HS-5 (cell line): ENCODE measurements at regions not wholly inside any gene's neighbourhood (a gene's known extent, or its start where the extent isn't known, plus 50 kb on each side); places are given as distances from the start of the nearest gene placed in this dataset.
A peak's percentile ranks its signal among the peaks of the same experiment; 100 is the strongest.
"Not testable (repeated sequence)": the region's sequence is repeated elsewhere in the genome, so short reads cannot be mapped to it uniquely, and the experiment has no call there.

Experiments
- DNase-seq: peaks from one replicate; pipeline ENCODE4 v3.0.0-alpha.2; 2012; ENCODE audit warnings: low read depth

DNA sequence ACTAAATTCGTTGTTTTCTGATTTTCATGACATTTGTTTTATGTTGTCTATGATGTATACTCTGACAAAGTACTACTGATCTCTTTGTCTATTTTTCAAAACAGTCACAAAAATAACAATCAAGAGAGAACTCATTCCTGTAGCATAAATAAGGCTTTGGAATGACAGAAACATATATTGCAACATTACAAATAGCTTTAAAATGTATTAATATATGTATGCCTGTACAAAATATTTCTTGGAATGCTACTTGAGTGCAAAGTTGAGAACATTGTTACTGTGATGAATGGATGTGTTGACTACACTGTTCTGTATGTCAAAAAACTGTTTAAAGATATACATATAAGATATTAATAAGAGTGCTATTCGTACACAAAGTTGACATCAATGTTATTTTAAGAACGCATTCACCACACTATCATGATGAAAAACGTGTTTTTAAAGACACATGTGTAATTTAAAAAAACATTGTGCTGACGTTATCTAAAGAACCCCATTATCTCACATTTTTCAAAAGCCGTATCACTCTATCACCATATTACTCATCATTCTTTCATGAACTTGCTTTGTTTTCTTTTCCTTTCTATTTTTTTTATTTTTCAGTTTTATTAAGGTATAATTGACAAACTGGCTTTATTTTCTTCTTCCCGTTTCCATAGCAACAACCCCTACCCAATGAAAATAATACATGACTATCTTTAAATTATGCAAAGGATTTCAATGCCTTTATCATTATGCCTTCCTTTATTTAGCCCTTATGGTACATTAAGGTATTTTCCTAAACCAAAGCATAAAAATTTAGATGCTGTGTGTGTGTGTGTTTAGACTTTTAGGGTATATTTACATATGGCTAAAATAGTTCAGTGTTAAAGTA lies 918.8 kb downstream of the SLITRK1 start:
- DNase-seq: no peak

- DNase-seq: no peak
Observed at GRCh38 chr13:82962397-82962796, 919.9 kb downstream of the SLITRK1 start.

GRCh38 chr13:82961757-82962156 lies 920.5 kb downstream of the SLITRK1 start:
- no peak for DNase-seq

- not testable (repeated sequence) for DNase-seq
Observed at GRCh38 chr13:82952336-82952735, 929.9 kb downstream of the SLITRK1 start.

DNA sequence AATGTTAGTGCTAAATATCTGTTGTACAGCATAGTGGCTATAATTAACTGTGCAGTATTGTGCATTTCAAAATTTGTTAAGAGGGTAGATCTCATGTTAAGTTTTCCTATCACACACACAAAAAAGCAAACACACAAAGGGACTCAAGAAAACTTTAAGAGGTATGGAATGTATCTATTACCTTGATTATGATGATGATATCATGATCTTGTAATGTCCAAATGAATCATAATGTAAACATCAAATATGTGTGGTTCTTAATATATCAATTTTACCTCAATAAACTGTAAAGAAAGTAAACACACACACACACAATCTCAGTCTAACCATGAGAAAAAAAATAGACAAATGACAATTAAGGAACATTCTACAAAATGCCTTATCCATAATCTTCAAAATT lies 934.6 kb downstream of the SLITRK1 start:
- DNase-seq: no peak

DNA sequence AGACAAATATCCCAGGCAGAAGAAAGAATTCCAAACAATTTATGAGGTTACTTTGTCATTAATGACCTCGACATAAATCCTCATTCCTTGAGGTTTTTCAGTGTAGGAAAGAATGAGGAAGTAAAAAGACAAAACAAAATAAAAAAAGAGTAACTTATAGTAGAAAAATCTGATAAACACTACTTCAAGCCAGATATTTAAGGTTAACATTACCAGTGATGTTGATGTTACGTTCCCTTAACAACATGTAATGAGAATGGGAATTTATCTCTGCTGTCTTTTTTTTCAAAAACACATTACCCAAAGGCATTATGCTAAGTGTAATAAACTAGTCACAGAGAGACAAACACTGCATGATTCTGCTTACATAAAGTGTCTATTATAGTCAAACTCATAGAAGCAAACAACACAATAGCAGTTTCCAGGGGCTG lies 935.1 kb downstream of the SLITRK1 start:
- DNase-seq: no peak

- no peak for DNase-seq
Observed at GRCh38 chr13:82938644-82939043, 943.6 kb downstream of the SLITRK1 start.

DNA sequence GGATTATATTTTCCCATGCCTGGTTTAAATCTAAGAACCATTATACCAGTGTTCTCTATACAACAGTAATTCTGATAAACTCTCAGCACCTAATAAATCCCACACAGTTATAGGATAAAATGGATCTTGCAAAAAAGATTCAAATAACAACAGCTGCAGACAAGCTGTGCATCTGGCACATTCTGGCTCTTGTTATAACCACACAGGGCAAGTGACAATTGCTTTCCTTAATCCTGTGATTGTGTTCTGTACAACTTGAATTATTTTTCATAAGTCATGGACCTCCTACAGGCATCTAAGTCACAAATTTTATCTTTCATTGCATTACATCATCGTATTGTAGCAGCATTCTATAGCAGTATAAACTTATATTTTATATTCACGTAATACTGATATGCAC lies 948.3 kb downstream of the SLITRK1 start:
- DNase-seq: no peak

DNA sequence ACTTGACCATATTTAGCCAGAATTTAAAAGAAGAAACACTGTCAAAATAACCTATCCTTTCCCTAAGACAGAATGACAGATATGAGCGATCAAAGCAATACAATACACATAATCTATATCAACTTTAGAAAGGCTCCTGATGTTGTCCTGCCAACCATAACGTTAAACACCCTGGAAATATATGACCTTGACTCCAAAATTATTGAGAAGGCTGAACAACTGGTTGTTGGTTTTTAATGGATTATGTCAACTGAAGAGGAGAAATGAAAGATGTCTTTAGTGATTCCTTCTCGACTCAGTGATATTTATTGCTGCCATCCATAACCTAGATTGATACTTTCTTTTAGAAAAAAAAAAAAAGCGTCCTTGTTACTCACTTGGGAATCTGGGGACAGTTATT lies 957.2 kb downstream of the SLITRK1 start:
- no peak for DNase-seq

DNA sequence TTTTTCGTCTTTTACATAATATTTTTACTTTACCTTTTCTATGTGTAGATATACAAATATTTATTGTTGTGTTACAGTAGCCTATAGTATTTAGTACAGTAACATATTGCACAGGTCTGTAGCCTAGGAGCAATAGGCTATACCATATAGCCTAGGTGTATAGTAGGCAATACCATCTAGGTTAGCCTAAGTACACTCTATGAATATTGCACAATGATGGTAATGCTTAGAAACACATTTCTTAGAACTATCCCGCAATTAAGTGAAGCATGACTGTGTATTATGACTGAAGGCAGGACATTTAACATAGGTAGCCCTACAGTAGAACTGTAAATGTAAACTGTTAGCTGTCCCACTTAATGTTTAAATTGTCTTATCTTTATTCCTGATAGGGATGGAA lies 964.3 kb downstream of the SLITRK1 start:
- no peak for DNase-seq

DNA sequence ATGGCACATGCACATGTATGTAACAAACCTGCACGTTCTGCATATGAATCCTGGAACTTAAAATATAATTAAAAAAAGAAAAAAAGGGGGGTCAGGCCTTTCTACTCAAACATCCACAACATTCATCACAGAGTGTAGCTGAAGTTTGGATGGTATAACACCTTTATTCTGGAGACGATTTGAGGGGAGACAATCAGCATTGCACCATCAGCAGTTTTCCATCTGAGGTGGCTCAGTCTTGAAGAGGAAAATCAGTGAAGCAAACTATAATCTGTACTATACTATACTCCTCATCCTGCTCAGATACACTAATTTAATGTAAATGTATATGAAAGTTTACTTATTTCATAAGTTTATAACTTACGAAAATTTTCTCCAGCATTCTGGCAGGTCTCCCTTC lies 969.7 kb downstream of the SLITRK1 start:
- DNase-seq: no peak

GRCh38 chr13:82905071-82905470 lies 977.2 kb downstream of the SLITRK1 start:
- DNase-seq: no peak

- no peak for DNase-seq
Observed at GRCh38 chr13:82900453-82900852, 981.8 kb downstream of the SLITRK1 start.

- DNase-seq: no peak
Observed at GRCh38 chr13:82898586-82898985, 983.7 kb downstream of the SLITRK1 start.

DNA sequence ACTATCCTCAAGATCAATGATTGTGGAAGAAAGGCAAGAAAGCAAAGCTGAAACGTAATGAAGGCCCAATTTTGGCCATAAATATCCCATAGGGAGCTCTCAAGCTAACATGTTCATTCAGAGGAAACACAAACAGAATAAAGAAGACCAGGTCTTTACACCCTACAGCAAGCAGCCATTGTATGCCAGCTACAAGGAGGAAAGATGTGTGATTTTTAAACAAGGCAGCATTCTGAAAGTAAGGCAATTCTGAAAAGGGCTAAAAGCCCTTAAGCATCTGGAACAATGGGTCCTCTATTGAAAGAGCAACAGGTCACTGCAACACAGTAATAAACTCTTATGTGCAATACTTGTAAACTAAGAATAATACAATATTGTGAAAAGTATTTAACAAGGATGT lies 1002.4 kb downstream of the SLITRK1 start:
- no peak for DNase-seq

DNA sequence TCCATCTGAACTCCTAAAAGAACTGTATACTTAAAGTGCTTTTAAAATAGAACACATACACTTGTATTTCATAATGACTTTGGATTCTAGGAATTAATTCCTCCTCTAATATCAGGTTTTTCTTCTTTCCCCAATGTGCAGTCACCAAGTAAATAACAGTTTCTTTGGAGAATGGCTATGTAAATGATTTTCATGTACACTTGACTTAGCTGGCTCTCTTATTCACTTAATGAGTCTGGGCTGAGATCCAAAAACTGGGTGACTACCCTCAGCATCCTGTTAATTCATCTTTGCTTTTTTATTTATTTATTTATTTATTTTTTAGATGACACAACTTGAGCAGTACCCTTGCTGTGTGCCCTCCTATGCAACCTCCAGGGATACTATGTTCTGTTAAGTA lies 1003.7 kb downstream of the SLITRK1 start:
- DNase-seq: peak; percentile 2

- no peak for DNase-seq
Observed at GRCh38 chr13:82867284-82867683, 1015.0 kb downstream of the SLITRK1 start.

DNA sequence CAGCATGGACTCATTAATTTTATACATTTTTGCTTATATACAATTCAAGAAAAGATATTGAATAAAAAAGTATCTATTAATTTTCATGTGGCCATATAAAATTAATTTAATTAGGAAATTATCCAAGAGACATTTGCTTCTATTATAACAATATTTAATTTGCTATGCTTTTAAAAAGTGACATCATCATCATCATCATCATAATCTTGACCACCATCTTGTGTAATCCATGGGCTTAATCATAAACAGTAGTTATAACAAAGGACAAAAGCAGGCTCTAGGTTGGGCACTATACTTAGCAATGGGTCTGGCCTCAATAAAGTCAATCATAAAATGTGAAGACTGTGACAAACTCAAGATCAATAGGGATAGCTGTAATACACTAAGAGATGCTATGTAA lies 1031.6 kb downstream of the SLITRK1 start:
- no peak for DNase-seq

DNA sequence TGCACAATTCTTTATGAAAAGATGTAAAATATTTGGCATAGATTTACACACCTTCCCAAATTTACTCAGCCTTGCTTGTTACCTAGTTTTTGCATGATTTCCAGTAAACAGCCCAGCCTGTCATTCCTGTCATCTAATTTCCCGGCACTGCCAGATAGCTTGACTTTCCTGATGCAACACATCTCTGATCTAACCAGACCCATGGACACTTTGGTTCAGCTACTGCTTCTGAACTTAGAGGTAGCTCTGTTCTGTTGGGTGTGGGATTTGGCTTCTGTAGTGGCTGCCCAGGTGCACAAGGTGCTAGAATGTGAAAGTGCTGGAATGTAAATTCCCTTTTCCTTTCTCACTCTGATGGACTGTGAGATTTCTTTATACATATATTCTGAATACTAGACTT lies 1033.5 kb downstream of the SLITRK1 start:
- DNase-seq: no peak

DNA sequence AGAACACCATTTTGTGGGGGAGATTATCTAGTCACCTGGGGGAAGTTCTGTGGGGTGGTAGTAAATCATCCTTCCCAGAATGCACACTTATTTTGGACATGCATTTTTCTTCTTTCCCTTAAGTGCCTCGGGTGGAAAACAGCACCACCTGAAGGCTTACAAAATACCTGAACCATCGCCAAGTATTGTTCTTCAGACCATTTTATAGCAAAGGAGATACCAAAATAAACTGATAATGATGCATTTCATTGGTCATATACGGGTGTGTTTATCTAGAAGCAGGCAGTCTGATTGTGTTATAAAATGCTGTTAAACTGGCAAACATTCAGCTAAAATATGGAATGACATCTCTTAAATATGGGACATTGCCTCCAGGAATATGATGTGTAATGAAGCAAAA lies 1034.7 kb downstream of the SLITRK1 start:
- no peak for DNase-seq

DNA sequence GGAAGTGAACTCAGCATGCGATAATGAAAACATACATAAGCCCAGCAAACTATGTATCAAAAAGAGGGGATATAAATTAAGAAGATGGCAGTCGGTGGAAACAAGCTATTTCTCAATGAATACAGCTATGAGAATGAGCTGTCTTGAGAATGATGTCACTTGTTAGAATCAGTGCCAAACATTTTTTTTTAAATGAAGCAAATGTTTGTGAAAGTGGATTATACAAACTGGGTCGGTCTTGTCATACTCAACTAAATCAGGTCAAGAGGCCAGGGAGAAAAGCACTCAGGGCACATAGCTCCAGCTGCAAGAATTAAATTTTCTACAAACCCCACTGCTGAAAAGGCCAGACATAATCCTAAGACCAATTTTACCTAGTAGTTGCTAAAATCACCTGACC lies 1048.4 kb downstream of the SLITRK1 start:
- DNase-seq: no peak

DNA sequence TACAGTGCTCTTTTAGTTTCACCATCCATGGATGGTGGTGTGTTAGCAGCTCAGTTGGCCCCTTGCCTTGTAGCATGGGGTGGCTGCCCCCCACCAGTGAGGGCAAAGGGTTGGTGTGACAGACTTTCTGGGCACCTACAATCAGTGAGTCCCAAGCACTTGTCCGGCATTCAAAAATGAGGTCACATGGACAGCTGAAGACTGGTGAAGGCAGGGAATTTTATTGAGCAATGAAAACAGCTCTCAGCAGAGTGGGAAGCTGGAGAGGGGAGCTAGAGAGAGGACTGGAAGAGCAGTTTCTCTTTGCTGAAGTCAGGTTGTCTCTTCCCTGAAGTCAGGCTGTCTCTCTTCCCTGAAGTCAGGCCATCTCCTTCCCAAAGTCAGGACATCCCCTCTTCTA lies 1053.2 kb downstream of the SLITRK1 start:
- no peak for DNase-seq

GRCh38 chr13:82827724-82828123 lies 1054.5 kb downstream of the SLITRK1 start:
- no peak for DNase-seq

DNA sequence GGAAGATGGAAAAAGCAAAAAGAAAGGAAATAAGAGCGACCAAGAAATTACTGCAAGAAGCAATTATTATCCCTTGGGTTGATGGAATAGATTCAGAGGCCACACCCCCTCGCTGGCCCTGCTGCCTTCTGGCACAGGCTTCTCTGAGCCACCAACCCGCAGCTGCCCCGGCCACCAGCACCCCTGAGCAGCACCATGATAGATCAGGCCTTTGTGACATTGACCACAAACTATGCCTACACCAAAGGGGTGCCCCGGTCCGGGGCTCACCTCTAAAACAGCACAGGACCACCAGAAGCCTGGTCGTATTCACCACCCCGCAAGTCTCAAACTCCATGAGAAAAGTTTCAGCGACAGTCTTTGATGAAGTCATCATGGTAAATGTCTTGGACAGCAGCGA lies 1059.3 kb downstream of the SLITRK1 start:
- no peak for DNase-seq
